RWPE1 (cell line): ENCODE measurements at regions not wholly inside any gene's neighbourhood (a gene's known extent, or its start where the extent isn't known, plus 50 kb on each side); places are given as distances from the start of the nearest gene placed in this dataset.

Experiments used
- CTCF ChIA-PET: fragments of 350-600 bp; sonication (Branson Sonifier 250); formaldehyde crosslinking; extraction: SDS; loops from one replicate; lab custom pipeline; 2021; lab: Yijun Ruan, JAX
- POLR2A ChIA-PET: fragments of 400-600 bp; formaldehyde crosslinking; extraction: SDS; loops from one replicate; lab custom pipeline; 2020; ENCODE audit warnings: antibody characterized with exemption; ENCODE audit not compliant: low non-redundant PET; lab: Yijun Ruan, JAX
- DNase-seq: peaks from one replicate; pipeline ENCODE4 v3.0.0; 2012; ENCODE audit warnings: low spot score
- H3K27ac ChIP-seq: fragments of 450-650 bp; 2 replicates; pipeline ENCODE4 v1.5.1; 2017
- CTCF ChIP-seq: fragments of 450-650 bp; conservative IDR thresholded peaks from 2 replicates; pipeline ENCODE4 v1.5.1; 2017; ENCODE audit warnings: low read depth, mild to moderate bottlenecking

GRCh38 chr4:135605076-135605475, 1403.5 kb upstream of the PABPC4L start:
- CTCF ChIA-PET, result no interaction called here
- POLR2A ChIA-PET, result no interaction called here

GRCh38 chr4:135604531-135604930, 1402.9 kb upstream of the PABPC4L start:
- no peak for DNase-seq
- ChIA-PET POLR2A (no interaction called here), CTCF (no interaction called here)
- no peak overlapping the region for H3K27ac ChIP-seq
- TF ChIP-seq CTCF, result no peak

More at GRCh38 chr4:135605076-135605475, 1403.5 kb upstream of the PABPC4L start:
- no peak for DNase-seq
- no peak for TF ChIP-seq CTCF
- H3K27ac ChIP-seq, result no peak overlapping the region

DNA sequence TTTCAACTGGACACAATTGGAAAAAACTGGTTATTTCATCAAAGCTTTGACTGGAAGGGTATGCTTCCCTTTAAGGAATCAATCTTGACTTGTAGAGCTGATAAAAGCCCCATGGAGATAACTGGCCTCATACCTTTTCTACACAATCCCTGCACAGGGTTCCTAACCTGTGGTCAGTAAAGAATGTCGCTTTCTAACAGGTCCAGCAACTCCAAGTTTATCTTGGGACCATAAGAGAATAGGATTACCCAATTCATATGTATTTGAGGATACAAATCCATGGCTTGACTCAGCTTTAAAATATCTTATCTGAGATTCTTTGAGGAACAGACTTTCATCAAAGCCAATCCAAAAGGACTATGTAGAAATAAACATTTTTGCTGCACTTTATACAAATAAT, 1399.8 kb upstream of the PABPC4L start:
- POLR2A ChIA-PET, result no interaction called here

GRCh38 chr4:135598151-135598550, 1396.6 kb upstream of the PABPC4L start:
- CTCF ChIA-PET, result interaction anchor here (0.7 kb wide), 1 partner anchor 961 kb away, joined by 3 read pairs; no protein-coding TSS in a partner anchor
- POLR2A ChIA-PET, result no interaction called here
- TF ChIP-seq CTCF, result no peak
- H3K27ac ChIP-seq, result no peak overlapping the region
- no peak for DNase-seq

More for the DNA sequence above, 1399.8 kb upstream of the PABPC4L start:
- CTCF ChIA-PET, result no interaction called here
- no peak for DNase-seq
- no peak for TF ChIP-seq CTCF
- H3K27ac ChIP-seq, result no peak overlapping the region

DNA sequence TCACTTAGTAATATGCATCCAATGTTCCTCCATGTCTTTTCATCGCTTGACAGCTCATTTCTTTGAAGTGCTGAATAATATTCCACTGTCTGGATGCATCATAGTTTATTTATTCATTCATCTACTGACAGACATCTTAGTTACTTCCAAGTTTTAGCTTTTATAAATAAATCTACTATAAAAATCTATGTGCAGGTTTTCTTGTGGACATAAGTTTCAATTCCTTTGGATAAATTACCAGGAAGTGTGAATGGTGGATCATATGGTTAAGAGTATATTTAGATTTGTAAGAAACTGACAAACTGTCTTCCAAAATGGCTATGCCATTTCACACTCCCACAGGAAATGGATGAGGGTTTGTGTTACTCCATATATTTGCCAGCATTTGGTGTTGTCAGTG, 1392.9 kb upstream of the PABPC4L start:
- H3K27ac ChIP-seq, result no peak overlapping the region
- POLR2A ChIA-PET, result no interaction called here
- no peak for DNase-seq
- CTCF ChIA-PET, result no interaction called here
- TF ChIP-seq CTCF, result no peak

DNA sequence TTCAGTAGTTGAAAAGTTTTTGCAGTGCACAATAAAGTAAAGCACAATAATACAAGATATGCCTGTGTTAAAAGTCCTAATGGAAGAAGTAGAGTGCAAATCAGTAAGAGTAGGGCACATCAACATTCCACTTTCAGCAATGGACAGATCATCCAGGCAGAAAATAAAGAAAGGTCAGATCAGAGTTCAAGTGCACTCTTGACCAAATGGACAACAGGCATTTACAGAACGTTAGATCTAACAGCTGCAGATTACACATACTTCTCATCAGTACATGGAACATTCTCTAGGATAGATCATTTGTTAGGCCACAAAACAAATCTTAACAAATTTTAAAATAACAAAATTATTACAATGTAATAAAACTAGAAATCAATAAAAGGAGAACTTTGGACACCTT, 1373.5 kb upstream of the PABPC4L start:
- ChIA-PET POLR2A (no interaction called here), CTCF (no interaction called here)
- no peak for TF ChIP-seq CTCF
- no peak overlapping the region for H3K27ac ChIP-seq
- no peak for DNase-seq
